ENCODE measurements at regions not wholly inside any gene's neighbourhood (a gene's known extent, or its start where the extent isn't known, plus 50 kb on each side); places are given as distances from the start of the nearest gene placed in this dataset.
"Not testable (repeated sequence)": the region's sequence is repeated elsewhere in the genome, so short reads cannot be mapped to it uniquely, and the experiment has no call there.

DNA sequence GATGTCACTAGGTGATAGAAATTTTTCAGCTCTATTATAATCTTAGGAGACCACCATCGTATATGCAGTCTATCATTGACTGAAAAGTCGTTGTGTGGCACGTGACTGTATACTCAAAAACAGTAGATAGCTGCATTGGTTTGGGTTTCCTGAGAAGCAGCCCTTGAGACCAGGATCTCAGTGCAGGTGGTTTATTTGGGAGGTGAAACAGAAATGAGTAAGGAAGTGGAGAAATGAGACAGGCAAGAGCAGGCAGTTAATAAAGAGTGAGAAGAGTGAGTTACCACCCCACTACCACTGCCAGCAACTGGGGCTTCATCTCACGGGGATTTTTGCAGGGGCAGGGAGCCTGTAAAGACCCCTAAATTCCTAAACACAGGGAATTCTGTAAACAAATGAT, 221.0 kb downstream of the SHQ1 start:
- DNase-seq (ENCODE audit: low spot score) = no peak

- peak; percentile 98 for DNase-seq (ENCODE audit: low spot score)
These were observed 222.5 kb downstream of the SHQ1 start for GRCh38 chr3:72625602-72626337.

GRCh38 chr3:72624656-72625055, 223.6 kb downstream of the SHQ1 start:
- DNase-seq (ENCODE audit: low spot score) = no peak

- no peak for DNase-seq (ENCODE audit: low spot score)
These were observed 229.5 kb downstream of the SHQ1 start for GRCh38 chr3:72618739-72619138.

DNA sequence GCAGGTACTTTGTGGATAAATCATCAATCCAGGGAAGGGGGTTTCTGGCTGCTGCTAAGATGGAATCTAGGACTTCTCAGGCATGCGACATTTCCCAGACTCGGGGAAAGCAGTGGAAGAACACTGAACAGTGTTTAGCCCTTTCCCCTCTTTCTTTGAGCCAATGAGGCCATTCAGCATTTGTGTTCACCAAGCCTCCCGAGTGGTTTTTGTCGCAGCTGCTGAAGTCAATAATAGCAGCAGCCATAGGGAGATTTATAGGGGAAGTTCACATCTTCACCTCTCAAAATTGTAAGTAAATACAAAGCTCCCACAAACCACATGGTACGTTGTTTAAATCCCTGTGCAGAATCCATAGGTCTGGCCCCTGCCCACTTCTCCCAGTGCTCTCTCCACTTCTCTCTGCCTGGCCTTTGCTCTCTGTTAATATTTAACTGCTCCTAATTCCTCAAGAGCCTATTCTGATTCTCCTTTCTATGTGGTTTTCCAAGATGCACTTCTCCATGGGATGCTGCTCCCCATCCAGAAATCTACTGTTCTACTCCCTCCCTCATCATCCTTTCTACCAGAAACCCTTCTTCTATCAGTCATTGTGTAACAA, 230.7 kb downstream of the SHQ1 start:
- DNase-seq (ENCODE audit: low spot score) = no peak

GRCh38 chr3:72615776-72616175, 232.5 kb downstream of the SHQ1 start:
- no peak for DNase-seq (ENCODE audit: low spot score)

DNA sequence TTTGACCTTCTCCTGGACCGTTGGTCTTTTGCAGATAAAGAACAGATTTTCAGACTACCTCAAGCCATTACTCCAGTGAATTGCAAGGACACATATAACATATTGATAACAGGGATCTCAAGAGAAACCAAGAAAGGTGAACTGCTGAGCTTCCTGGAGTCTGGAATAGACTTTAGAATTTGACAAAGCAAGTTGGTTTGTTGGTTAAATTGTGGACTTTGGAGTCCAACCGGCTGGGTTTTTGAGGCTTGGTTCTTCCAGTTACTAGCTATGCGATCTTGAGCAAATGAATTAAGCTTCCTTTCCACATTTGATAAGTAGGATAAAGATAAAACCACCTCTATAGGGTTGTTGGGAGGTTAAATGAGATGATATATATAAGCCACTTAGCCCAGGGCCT, 233.1 kb downstream of the SHQ1 start:
- DNase-seq (ENCODE audit: low spot score) = no peak

DNA sequence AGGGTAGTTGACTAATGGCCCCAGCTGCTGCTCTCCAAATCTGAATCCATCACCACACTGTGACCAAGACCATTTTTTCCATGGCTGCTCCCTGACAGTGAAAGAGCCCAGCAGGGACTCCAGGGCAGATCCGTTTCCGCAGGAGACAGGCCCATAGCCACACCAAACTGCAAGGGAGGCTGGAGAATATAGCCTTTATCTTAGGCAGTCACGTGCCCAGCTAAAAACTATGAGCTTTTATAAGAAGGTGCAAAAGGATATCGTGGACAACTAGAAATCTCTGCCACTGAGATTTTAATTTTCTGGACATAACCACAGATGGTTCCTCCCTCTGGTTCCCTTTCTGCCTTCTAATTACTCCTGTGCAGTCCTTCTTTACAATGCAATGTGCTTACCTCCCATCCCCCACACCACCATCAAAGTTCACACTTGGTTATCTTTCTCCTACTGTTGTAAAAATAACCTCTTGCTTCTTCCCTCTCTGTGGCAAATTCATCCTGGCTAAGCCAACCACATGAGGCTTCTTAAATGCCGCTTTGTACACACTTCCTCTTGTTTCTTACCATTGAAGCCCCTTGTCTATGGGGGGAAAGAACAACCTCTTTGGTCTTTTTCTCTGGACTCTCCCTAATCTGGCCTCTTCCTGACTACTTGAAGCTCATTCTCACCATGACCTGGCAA, 233.7 kb downstream of the SHQ1 start:
- DNase-seq (ENCODE audit: low spot score) = no peak

GRCh38 chr3:72613871-72614270, 234.4 kb downstream of the SHQ1 start:
- no peak for DNase-seq (ENCODE audit: low spot score)

GRCh38 chr3:72609114-72609513, 239.1 kb downstream of the SHQ1 start:
- DNase-seq (ENCODE audit: low spot score) = not testable (repeated sequence)

GRCh38 chr3:72606005-72606800, 242.0 kb downstream of the SHQ1 start:
- no peak for DNase-seq (ENCODE audit: low spot score)

DNA sequence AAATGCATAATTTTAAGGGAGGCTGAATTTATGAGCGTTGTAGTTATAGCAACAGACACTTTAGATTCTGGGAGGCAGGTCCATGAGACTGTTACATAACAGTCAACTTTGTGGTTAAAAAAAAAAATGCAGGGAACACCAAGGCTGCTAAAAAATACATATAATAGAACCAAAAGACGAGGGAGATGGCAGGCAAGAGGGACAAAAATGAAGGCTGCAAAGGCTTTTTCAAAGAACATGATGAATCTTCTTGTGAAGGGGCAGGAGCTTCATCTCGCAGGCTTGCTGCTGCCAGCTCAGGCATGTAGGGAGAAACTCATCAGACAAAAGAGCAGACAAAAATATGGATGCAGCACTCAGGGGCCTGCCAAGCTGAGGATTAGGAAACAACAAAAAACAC, 243.9 kb downstream of the SHQ1 start:
- no peak for DNase-seq (ENCODE audit: low spot score)

- DNase-seq (ENCODE audit: low spot score) = no peak
These were observed 246.1 kb downstream of the SHQ1 start for GRCh38 chr3:72601983-72602750.

DNA sequence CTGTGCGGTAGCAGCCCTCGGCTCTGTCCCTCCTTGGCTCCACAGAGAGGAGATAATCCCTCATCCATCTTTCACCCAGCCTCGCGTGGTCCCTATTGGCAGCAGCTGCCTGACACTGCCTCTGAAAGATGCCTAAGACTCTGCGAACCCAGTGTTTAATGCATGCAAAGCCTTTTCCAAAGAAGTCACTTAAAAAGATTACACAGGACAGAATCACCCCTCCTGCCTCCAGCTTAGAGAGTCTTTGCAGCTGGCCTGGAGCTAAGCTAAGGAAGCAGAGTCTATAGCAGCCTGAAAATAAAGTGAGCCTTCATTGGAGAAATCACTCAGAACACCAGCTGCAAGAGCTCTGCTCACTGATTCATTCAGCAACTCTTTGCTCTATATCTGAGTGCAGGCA, 247.2 kb downstream of the SHQ1 start:
- no peak for DNase-seq (ENCODE audit: low spot score)

DNA sequence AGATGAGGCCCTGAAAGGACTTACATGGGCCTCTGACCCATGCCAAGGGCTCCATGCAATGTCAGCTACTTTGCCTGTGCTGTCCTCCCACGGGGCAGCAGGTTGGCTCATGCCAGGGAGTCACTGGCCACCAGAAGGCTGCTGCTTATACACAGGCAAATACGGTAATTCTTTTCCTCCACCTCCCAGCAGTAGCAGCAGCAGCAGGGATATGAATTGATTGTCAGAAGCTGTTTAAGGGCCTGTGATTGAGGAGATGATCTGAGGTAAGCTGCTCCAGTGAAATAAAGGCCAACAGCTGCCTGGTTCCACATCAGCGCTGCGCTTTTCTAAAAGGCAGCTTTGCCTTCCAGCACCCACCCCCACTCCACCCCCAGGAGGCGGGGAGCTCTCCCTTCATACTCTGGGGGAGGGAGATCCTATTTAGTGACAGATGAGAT, 250.5 kb downstream of the SHQ1 start:
- peak; percentile 48 for DNase-seq (ENCODE audit: low spot score)

DNA sequence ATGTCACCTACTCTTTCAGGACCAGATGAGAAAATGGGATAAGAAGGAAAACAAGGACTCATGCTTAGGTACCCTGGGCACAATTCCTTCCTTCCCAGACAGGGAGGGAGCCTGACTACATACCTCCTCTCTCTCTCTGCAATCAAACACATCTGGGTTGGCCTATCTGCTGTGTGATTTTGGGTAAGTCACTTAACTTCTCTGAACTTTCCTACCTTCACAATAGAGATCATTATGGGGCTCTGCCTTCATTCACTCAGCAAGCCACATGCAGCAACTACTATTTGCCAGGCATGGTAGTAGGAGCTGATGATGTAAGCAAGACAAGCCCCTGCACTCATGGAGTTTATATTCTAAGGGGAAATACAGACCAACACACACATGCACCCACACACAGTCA, 251.2 kb downstream of the SHQ1 start:
- DNase-seq (ENCODE audit: low spot score) = no peak

DNA sequence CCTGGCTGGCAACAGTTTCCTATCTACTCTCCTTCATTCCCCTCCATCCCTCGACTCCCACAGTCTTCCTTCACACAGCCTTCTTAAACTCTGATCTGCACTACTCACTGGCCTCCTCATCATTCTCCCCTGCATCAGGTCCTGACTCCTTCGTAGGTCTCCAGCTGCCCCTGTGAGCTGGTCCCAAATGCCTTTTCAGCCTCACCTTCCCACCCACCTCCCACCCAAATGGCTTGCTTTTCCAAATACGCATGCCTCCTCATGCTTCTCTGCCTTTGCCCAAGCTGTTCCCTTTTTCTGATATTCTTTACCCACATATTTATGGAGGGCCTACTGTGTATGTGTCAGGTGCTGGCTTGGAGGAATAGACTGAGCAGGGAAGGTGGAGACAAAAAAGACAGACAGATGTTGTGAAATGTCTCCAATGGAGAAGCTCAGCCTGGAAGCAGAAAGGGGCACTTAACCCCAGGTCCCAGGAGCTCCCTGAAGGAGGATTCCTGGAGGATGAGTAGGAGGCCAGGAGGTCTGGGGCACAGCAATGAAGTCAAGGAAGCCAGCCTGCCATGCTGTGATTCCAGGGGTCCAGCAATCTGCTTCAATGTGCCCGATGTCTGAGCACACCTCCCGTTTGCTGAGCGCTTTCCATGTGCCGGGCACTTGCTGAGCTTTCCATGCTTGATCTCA, 252.2 kb downstream of the SHQ1 start:
- DNase-seq (ENCODE audit: low spot score) = peak; percentile 64

DNA sequence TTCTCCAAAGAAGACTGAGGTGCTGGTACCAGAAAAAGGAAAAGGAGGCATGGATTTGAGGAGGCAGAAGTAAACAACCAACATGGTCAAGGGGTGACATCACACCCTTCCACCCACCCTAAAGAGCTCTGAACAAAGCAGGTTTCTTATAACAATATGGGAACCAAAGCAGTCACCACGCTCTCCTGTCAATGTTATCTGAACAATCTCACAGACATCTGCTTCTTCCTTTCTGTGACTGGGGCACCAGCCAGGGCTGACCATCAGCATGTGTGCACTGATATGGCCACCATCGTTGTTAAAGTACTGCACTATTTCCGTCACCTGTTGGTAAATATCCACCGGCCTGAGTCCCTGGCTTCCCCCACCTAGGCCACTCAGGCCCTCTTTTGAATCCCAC, 252.9 kb downstream of the SHQ1 start:
- DNase-seq (ENCODE audit: low spot score) = no peak

DNA sequence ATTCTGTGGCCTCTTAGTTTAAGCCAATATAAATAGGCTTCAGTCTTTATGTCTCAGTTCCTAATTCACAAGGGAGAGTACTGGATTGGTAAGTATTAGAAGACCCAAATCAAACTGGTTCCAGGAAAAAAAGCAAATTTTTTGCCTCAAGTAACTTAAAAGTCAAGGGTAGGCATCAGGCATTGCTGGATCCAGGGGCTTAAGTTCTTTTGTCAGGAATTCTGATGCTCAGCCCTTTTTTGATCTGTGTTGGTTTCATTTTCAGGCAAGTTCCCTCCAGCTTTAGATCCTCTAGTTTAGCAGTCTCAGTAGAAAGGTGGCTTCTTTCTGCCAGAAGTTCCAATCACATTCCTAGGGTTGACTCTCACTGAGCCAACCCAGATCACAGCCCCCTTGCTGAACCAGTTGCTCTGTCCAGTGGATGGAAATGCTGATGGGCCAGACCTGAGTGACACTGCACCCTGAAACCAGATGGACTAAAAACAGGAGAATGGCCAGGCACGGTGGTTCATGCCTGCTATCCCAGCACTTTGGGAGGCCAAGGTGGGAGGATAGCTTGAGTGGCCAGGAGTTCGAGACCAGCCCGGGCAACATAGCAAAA, 253.5 kb downstream of the SHQ1 start:
- no peak for DNase-seq (ENCODE audit: low spot score)

DNA sequence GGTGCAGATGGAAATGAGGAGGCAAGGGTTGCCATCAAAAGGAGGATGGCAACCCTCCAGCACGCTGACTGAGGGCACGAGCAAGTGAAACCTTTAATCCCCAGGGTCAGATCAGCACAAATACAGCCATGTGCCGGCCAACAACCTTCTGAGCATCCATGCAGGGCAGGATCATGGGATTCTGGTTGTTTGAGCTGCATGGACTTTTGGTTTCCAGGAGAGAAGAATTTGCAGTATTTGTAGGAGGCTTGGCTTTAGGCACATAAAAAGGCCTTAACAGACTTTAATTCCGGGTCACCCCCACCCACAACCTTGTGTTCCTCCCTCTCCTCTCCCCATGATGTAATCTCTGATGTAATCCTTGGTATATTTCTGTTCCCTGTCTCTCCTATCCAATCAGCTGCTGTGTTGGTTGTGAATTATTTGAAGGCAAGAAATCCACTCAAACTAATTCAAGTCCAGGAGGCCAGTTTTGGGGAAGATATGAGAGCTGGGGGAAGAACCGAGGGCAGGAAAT, 254.3 kb downstream of the SHQ1 start:
- DNase-seq (ENCODE audit: low spot score) = no peak
